ENCODE measurements at regions not wholly inside any gene's neighbourhood (a gene's known extent, or its start where the extent isn't known, plus 50 kb on each side); places are given as distances from the start of the nearest gene placed in this dataset.
A peak's percentile ranks its signal among the peaks of the same experiment; 100 is the strongest.

DNA sequence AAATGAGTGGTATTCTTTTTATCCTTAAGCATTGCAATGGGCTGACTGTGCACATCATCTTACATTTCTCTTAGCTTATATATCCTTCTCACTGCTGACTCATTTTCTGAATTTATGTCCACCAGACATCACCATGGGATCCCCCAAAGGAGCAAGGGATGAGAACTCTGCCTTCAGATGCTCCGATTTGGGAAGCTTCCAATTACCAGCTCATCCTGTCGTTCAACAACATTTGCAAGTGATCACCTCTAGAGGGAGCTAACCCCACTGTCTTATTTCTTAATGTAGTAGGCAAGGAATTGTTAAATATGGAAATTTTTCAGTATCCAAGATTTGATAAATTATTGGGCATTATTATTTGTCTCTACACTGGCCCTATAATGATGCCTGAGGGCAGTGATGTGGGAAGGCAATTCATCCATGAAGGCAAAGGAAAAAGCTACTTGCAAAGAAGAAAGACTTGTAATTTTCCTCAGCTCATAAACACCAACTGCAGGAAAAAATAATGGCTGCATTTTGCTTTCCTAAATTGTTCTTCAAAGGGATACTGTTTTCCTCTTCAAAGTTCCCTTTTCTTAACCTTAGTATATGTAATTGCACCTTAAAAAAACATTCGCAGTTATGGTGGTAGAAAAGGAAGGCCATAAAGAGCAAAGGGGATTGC is 102.4 kb upstream of the FSHB start:
- no peaks in the 10 kb centered on the region for H3K9me3 ChIP-seq (ENCODE audit: control insufficient read depth in 2 of 3, low read length in 3 of 3)
- no peak for DNase-seq
- intact Hi-C loops (cut with micrococcal nuclease) = no loop called here
- POLR2A ChIA-PET = no interaction called here
- CTCF ChIA-PET = interaction anchor here (1.0 kb wide), 1 partner anchor 21 kb away, joined by 3 read pairs; no protein-coding TSS in a partner anchor
- H3K36me3 Mint-ChIP-seq = no peaks in the 10 kb centered on the region
- H3K27me3 Mint-ChIP-seq = peaks cover 0 to 10% (median 6%) of the 10 kb centered on the region in 5 donors
- no peaks in the 10 kb centered on the region for H3K4me1 Mint-ChIP-seq
- H3K4me3 Mint-ChIP-seq = no peak overlapping the region
- no peak overlapping the region for H3K4me3 ChIP-seq (ENCODE audit: low read length)
- H3K27ac ChIP-seq (ENCODE audit: low read depth, low read length) = no peak overlapping the region
- no peak for ATAC-seq
- no peaks in the 10 kb centered on the region for H3K27me3 ChIP-seq (ENCODE audit: control insufficient read depth in 2 of 2, insufficient read depth in 2 of 2, low read length in 2 of 2)
- H3K4me1 ChIP-seq (ENCODE audit: control insufficient read depth in 2 of 2, insufficient read depth in 2 of 2, low read length in 2 of 2) = no peaks in the 10 kb centered on the region
- no peaks in the 10 kb centered on the region for H3K36me3 ChIP-seq (ENCODE audit: control insufficient read depth in 2 of 3, insufficient read depth in 3 of 3, low read length in 3 of 3)
- H3K9me3 Mint-ChIP-seq = no peaks in the 10 kb centered on the region
- H3K27ac Mint-ChIP-seq = no peak overlapping the region

DNA sequence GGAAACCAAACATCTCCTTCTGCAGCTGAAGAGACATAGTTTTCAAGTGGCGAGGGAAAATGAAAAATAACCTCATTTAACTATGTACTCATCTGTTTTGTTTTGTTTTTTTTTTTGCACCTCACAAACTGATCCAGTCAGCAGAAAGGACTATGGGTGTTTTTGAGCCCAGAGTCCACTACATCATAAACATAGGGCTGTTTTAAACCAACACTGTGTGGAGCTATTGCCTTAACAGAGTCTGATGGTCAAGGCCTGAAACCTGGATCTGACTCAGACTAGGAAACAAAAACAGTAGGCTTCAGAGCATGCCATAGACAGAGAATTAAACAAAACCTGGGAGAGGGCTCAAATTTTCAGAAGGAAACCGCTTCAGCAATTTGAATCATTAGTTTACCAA is 99.3 kb upstream of the FSHB start:
- Mint-ChIP-seq H3K4me1 (no peaks in the 10 kb centered on the region), H3K4me3 (no peak overlapping the region), H3K27me3 (peaks cover 0 to 4% (median 0%) of the 10 kb centered on the region in 5 donors), H3K27ac (no peak overlapping the region), H3K9me3 (peaks cover 0 to 9% (median 0%) of the 10 kb centered on the region in 11 donors), H3K36me3 (no peaks in the 10 kb centered on the region)
- no peaks in the 10 kb centered on the region for H3K4me1 ChIP-seq (ENCODE audit: control insufficient read depth in 2 of 2, insufficient read depth in 2 of 2, low read length in 2 of 2)
- ATAC-seq (no peak), DNase-seq (no peak)
- H3K27ac ChIP-seq (ENCODE audit: low read depth, low read length) = no peak overlapping the region
- intact Hi-C loops (cut with micrococcal nuclease) = no loop called here
- H3K27me3 ChIP-seq (ENCODE audit: control insufficient read depth in 2 of 2, insufficient read depth in 2 of 2, low read length in 2 of 2) = no peaks in the 10 kb centered on the region
- H3K9me3 ChIP-seq (ENCODE audit: control insufficient read depth in 2 of 3, low read length in 3 of 3) = no peaks in the 10 kb centered on the region
- ChIA-PET CTCF (no interaction called here), POLR2A (no interaction called here)
- no peak overlapping the region for H3K4me3 ChIP-seq (ENCODE audit: low read length)
- H3K36me3 ChIP-seq (ENCODE audit: control insufficient read depth in 2 of 3, insufficient read depth in 3 of 3, low read length in 3 of 3) = no peaks in the 10 kb centered on the region

DNA sequence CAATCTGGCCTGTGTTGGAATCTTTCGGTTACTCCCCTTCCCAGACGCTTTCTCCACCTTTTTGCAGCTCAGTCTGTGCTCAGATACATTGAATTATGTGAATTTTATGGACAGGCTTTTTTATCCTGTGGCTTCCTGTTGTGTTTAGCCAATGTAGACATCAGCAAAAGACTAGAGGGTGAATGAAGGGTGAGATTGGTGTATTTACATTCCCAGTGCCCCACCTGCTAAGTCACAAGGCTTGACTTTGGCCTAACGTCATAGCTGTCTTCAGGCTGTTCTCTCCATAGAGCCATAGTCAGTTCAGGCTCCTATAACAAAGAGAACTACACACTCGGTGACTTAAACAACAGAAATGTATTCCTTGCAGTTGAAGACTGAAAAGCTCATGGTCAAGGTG is 97.5 kb upstream of the FSHB start:
- Histone ChIP-seq H3K4me3 (ENCODE audit: low read length) (no peak overlapping the region), H3K9me3 (ENCODE audit: control insufficient read depth in 2 of 3, low read length in 3 of 3) (no peaks in the 10 kb centered on the region), H3K4me1 (ENCODE audit: control insufficient read depth in 2 of 2, insufficient read depth in 2 of 2, low read length in 2 of 2) (no peaks in the 10 kb centered on the region), H3K27ac (ENCODE audit: low read depth, low read length) (no peak overlapping the region), H3K27me3 (ENCODE audit: control insufficient read depth in 2 of 2, insufficient read depth in 2 of 2, low read length in 2 of 2) (no peaks in the 10 kb centered on the region), H3K36me3 (ENCODE audit: control insufficient read depth in 2 of 3, insufficient read depth in 3 of 3, low read length in 3 of 3) (no peaks in the 10 kb centered on the region)
- Mint-ChIP-seq H3K9me3 (peaks cover 0 to 9% (median under 1%) of the 10 kb centered on the region in 11 donors), H3K4me3 (no peak overlapping the region), H3K36me3 (no peaks in the 10 kb centered on the region), H3K27ac (no peak overlapping the region), H3K4me1 (no peaks in the 10 kb centered on the region), H3K27me3 (peaks cover 0 to 7% (median 0%) of the 10 kb centered on the region in 5 donors)
- ATAC-seq (no peak), DNase-seq (no peak)
- ChIA-PET POLR2A (no interaction called here), CTCF (no interaction called here)
- intact Hi-C loops (cut with micrococcal nuclease) = no loop called here

DNA sequence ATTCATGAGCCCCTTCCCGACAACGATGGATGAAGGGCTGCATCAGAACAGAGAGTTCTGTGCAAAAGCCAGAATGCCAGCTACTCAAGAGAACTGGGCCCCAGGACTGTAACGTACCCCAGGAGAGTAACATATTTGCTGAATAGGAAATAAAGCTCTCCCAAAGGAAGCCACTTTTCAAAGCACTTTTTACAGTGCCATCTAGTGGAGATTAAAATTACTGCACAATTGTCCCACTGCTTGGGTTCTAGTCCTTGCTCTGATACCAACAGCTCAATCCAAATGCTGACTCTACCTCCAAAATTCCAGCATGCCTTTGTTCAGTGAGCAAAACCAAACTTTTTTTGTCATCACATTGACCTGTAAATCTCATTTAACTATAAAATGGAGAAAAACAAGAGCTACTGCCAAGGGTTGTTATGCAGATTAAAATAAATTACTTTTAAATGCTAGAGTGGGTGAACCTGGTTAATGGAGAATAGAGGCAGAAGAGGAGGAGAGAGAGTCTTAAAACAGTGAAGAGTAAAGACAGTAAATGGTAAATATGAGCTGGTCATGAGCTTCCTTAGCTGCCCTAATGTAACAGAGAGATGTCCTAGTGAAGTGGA is 87.6 kb upstream of the FSHB start:
- H3K27ac Mint-ChIP-seq = no peak overlapping the region
- POLR2A ChIA-PET = no interaction called here
- intact Hi-C loops (cut with micrococcal nuclease) = loop anchor here in 1 of 2 donors (5.0 kb wide), 1 partner anchor 711 kb away; no protein-coding TSS in a partner anchor
- no peak overlapping the region for H3K4me3 ChIP-seq (ENCODE audit: low read length)
- H3K4me1 ChIP-seq (ENCODE audit: control insufficient read depth in 2 of 2, insufficient read depth in 2 of 2, low read length in 2 of 2) = no peaks in the 10 kb centered on the region
- H3K27me3 ChIP-seq (ENCODE audit: control insufficient read depth in 2 of 2, insufficient read depth in 2 of 2, low read length in 2 of 2) = no peaks in the 10 kb centered on the region
- H3K27me3 Mint-ChIP-seq = peaks cover 0 to 22% (median 7%) of the 10 kb centered on the region in 5 donors
- no peaks in the 10 kb centered on the region for H3K36me3 ChIP-seq (ENCODE audit: control insufficient read depth in 2 of 3, insufficient read depth in 3 of 3, low read length in 3 of 3)
- peaks cover 0 to 5% (median 0%) of the 10 kb centered on the region in 11 donors for H3K9me3 Mint-ChIP-seq
- H3K9me3 ChIP-seq (ENCODE audit: control insufficient read depth in 2 of 3, low read length in 3 of 3) = no peaks in the 10 kb centered on the region
- H3K4me3 Mint-ChIP-seq = no peak overlapping the region
- DNase-seq (no peak), ATAC-seq (peak; percentile 42)
- CTCF ChIA-PET = interaction anchor here (0.9 kb wide), 1 partner anchor 16 kb away, joined by 3 read pairs; no protein-coding TSS in a partner anchor
- no peaks in the 10 kb centered on the region for H3K36me3 Mint-ChIP-seq
- no peaks in the 10 kb centered on the region for H3K4me1 Mint-ChIP-seq
- H3K27ac ChIP-seq (ENCODE audit: low read depth, low read length) = no peak overlapping the region

DNA sequence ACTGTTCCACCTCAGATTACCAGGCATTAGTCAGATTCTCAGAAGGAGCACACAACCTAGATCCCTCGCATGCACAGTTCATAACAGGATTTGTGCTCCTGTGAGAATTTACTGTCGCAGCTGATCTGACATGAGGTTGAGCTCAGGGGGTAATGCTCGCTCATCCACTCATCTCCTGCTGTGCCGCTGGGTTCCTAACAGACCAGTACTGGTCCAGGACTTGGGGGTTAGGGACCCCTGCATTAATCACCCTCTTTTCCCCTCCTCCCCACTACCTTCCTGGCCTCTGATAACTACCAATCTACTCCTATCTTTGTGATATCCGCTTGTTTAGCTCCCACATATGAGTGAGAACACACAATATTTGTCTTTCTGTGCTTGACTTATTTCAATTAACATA is 83.5 kb upstream of the FSHB start:
- no peaks in the 10 kb centered on the region for H3K9me3 ChIP-seq (ENCODE audit: control insufficient read depth in 2 of 3, low read length in 3 of 3)
- Mint-ChIP-seq H3K27me3 (peaks cover 0 to 29% (median 8%) of the 10 kb centered on the region in 5 donors), H3K27ac (no peak overlapping the region), H3K9me3 (peaks cover 0 to 4% (median 0%) of the 10 kb centered on the region in 11 donors), H3K36me3 (no peaks in the 10 kb centered on the region), H3K4me3 (no peak overlapping the region), H3K4me1 (no peaks in the 10 kb centered on the region)
- H3K36me3 ChIP-seq (ENCODE audit: control insufficient read depth in 2 of 3, insufficient read depth in 3 of 3, low read length in 3 of 3) = no peaks in the 10 kb centered on the region
- no peak for DNase-seq
- H3K27ac ChIP-seq (ENCODE audit: low read depth, low read length) = no peak overlapping the region
- intact Hi-C loops (cut with micrococcal nuclease) = no loop called here
- H3K4me1 ChIP-seq (ENCODE audit: control insufficient read depth in 2 of 2, insufficient read depth in 2 of 2, low read length in 2 of 2) = no peaks in the 10 kb centered on the region
- H3K27me3 ChIP-seq (ENCODE audit: control insufficient read depth in 2 of 2, insufficient read depth in 2 of 2, low read length in 2 of 2) = no peaks in the 10 kb centered on the region
- H3K4me3 ChIP-seq (ENCODE audit: low read length) = no peak overlapping the region
- ChIA-PET CTCF (interaction anchor here (0.6 kb wide), 1 partner anchor 536 kb away, joined by 3 read pairs; no protein-coding TSS in a partner anchor), POLR2A (no interaction called here)
- no peak for ATAC-seq

DNA sequence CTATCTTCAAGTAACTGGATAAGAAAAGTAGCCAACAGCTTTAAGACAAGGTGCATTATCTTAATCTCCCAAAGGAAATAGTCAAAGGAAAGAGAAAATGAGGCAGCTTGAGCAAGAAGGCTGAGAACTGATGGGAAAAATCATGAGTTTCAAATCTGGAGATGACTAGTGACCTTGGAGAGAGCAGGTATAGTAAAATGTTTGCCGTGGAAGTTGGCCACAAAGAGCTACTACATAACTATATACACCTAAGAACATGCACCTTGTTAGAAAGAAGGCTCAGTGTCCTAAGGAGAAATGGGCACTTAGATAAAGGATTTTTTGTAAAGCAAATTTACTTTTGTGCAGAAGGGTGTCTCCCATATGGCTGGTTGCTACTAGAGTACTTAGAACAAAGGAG is 80.8 kb upstream of the FSHB start:
- ATAC-seq (no peak), DNase-seq (no peak)
- H3K27ac ChIP-seq (ENCODE audit: low read depth, low read length) = no peak overlapping the region
- H3K4me3 ChIP-seq (ENCODE audit: low read length) = no peak overlapping the region
- H3K4me3 Mint-ChIP-seq = no peak overlapping the region
- peaks cover 0 to 4% (median 0%) of the 10 kb centered on the region in 11 donors for H3K9me3 Mint-ChIP-seq
- H3K27me3 Mint-ChIP-seq = peaks cover 0 to 14% (median 8%) of the 10 kb centered on the region in 5 donors
- no peaks in the 10 kb centered on the region for H3K27me3 ChIP-seq (ENCODE audit: control insufficient read depth in 2 of 2, insufficient read depth in 2 of 2, low read length in 2 of 2)
- no peak overlapping the region for H3K27ac Mint-ChIP-seq
- no peaks in the 10 kb centered on the region for H3K36me3 Mint-ChIP-seq
- H3K9me3 ChIP-seq (ENCODE audit: control insufficient read depth in 2 of 3, low read length in 3 of 3) = no peaks in the 10 kb centered on the region
- no peaks in the 10 kb centered on the region for H3K4me1 Mint-ChIP-seq
- ChIA-PET POLR2A (no interaction called here), CTCF (interaction anchor here (0.7 kb wide), 1 partner anchor 21 kb away, joined by 3 read pairs; no protein-coding TSS in a partner anchor)
- intact Hi-C loops (cut with micrococcal nuclease) = no loop called here
- no peaks in the 10 kb centered on the region for H3K4me1 ChIP-seq (ENCODE audit: control insufficient read depth in 2 of 2, insufficient read depth in 2 of 2, low read length in 2 of 2)
- H3K36me3 ChIP-seq (ENCODE audit: control insufficient read depth in 2 of 3, insufficient read depth in 3 of 3, low read length in 3 of 3) = no peaks in the 10 kb centered on the region

DNA sequence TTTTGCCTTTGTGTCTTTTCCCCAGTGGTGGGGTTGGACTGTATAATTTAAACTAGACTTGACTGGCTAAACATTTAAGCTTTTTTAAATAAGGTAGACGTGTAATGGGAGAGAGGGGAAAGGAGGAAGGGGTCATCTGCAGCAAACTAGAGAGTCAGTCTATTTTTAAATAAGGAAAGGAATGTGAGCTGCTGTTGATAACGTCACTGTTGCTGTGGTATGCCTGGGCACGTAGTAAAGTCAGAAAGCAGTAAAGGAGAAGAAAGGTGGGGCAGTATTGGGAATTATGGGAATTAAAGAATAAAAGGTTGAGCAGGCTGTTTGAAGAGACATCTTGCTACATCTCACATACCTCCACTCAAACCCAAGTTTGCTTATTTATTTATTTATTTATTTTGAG is 80.4 kb upstream of the FSHB start:
- Mint-ChIP-seq H3K36me3 (no peaks in the 10 kb centered on the region), H3K27me3 (peaks cover 0 to 14% (median 8%) of the 10 kb centered on the region in 5 donors), H3K9me3 (peaks cover 0 to 7% (median 0%) of the 10 kb centered on the region in 11 donors), H3K4me1 (no peaks in the 10 kb centered on the region), H3K4me3 (no peak overlapping the region), H3K27ac (no peak overlapping the region)
- no peak overlapping the region for H3K27ac ChIP-seq (ENCODE audit: low read depth, low read length)
- H3K27me3 ChIP-seq (ENCODE audit: control insufficient read depth in 2 of 2, insufficient read depth in 2 of 2, low read length in 2 of 2) = no peaks in the 10 kb centered on the region
- no peaks in the 10 kb centered on the region for H3K9me3 ChIP-seq (ENCODE audit: control insufficient read depth in 2 of 3, low read length in 3 of 3)
- ChIA-PET CTCF (no interaction called here), POLR2A (no interaction called here)
- ATAC-seq = no peak
- H3K36me3 ChIP-seq (ENCODE audit: control insufficient read depth in 2 of 3, insufficient read depth in 3 of 3, low read length in 3 of 3) = no peaks in the 10 kb centered on the region
- no peak for DNase-seq
- intact Hi-C loops (cut with micrococcal nuclease) = no loop called here
- H3K4me1 ChIP-seq (ENCODE audit: control insufficient read depth in 2 of 2, insufficient read depth in 2 of 2, low read length in 2 of 2) = no peaks in the 10 kb centered on the region
- no peak overlapping the region for H3K4me3 ChIP-seq (ENCODE audit: low read length)
